A673 (cell line): ENCODE measurements at regions not wholly inside any gene's neighbourhood (a gene's known extent, or its start where the extent isn't known, plus 50 kb on each side); places are given as distances from the start of the nearest gene placed in this dataset.

Experiments
- BruUV-seq: library from RNA; stranded (reverse); fragments of 400-500 nt; replicated peaks from 2 replicates; lab custom pipeline; 2021; lab: Mats Ljungman, UMichigan
- CTCF ChIA-PET: fragments of 300-600 bp; sonication (Branson Sonifier 250); formaldehyde crosslinking; loops from one replicate; lab custom pipeline; 2022; ENCODE audit warnings: antibody characterized with exemption; lab: Charles Lee
- POLR2A ChIA-PET: fragments of 300-600 bp; sonication (Branson Sonifier 250); formaldehyde crosslinking; loops from one replicate; lab custom pipeline; 2022; ENCODE audit warnings: antibody characterized with exemption; ENCODE audit not compliant: low non-redundant PET; lab: Charles Lee
- DNase-seq: peaks from one replicate; pipeline ENCODE4 v3.0.0-alpha.2; 2015; ENCODE audit warnings: low spot score
- H3K27ac ChIP-seq: fragments of 200-600 bp; sonication (generic); 2 replicates; pipeline ENCODE4 v1.5.1; 2016; ENCODE audit warnings: mixed run types, low read depth, mild to moderate bottlenecking, mixed read lengths, antibody characterized with exemption, low read length; ENCODE audit not compliant: poor library complexity, severe bottlenecking
- H3K27me3 ChIP-seq: fragments of 200-600 bp; sonication (generic); replicated peaks from 2 replicates; pipeline ENCODE4 v1.6.1; 2017; ENCODE audit warnings: mixed run types, low read depth, mild to moderate bottlenecking, mixed read lengths, antibody characterized with exemption, low read length; ENCODE audit not compliant: insufficient read depth, poor library complexity
- H3K36me3 ChIP-seq: fragments of 200-600 bp; sonication (generic); 2 replicates; pipeline ENCODE4 v1.6.1; 2016; ENCODE audit warnings: mixed run types, mild to moderate bottlenecking, mixed read lengths, antibody characterized with exemption, low read length; ENCODE audit not compliant: insufficient read depth, poor library complexity, severe bottlenecking
- H3K4me1 ChIP-seq: fragments of 200-600 bp; sonication (generic); 2 replicates; pipeline ENCODE4 v1.6.1; 2017; ENCODE audit warnings: mixed run types, mild to moderate bottlenecking, mixed read lengths, antibody characterized with exemption, low read length; ENCODE audit not compliant: insufficient read depth, poor library complexity, severe bottlenecking
- H3K4me3 ChIP-seq: fragments of 200-600 bp; sonication (generic); 2 replicates; pipeline ENCODE4 v1.5.1; 2016; ENCODE audit warnings: low read depth, mixed run types, mild to moderate bottlenecking, mixed read lengths, low read length; ENCODE audit not compliant: poor library complexity, severe bottlenecking
- H3K9me3 ChIP-seq: fragments of 200-600 bp; sonication (generic); 2 replicates; pipeline ENCODE4 v1.6.1; 2016; ENCODE audit warnings: mixed run types, low read depth, mild to moderate bottlenecking, mixed read lengths, antibody characterized with exemption, low read length; ENCODE audit not compliant: poor library complexity, severe bottlenecking
- EZH2 ChIP-seq: fragments of 200-600 bp; sonication (generic); IDR thresholded peaks from 2 replicates; pipeline ENCODE4 v1.6.1; 2017; ENCODE audit warnings: borderline replicate concordance, low read depth, mild to moderate bottlenecking, mixed read lengths, antibody characterized with exemption, low read length; ENCODE audit not compliant: poor library complexity, severe bottlenecking
- intact Hi-C: fragments of 100-400 bp; cut with micrococcal nuclease; formaldehyde crosslinking; loops from one replicate; pipeline ENCODE4 v1.10.0; 2022; ENCODE audit not compliant: unreplicated experiment
- TF ChIP-seq, protein P1 (sequence below): fragments of 300-800, 200-600 bp; sonication (generic); conservative IDR thresholded peaks from 2 replicates; pipeline ENCODE4 v1.5.1; 2017; ENCODE audit warnings: low read depth, mild to moderate bottlenecking, antibody characterized with exemption, low read length, moderate library complexity, mixed read lengths

DNA sequence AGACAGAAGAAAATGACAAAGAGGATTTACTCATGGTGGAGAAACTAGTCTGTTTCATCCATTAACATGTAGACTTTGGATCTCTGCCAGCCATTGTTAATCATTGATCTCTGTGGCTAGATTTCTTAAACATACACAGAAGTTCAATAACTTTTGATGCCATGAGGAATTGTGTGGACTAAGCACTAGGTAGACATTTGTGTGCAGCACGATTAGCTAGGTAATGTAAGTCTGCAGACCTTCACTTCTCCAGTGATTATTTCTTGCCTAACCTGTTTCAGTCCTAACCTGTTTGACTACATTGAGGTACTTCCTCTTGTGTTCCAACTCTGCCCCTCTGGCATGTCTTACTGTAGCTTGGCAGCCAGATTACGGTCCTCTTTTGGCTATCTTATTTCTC, 928.5 kb upstream of the ROBO1 start:
- Histone ChIP-seq H3K4me1 (no peaks in the 10 kb centered on the region), H3K9me3 (no peaks in the 10 kb centered on the region), H3K4me3 (no peak overlapping the region), H3K27me3 (no peaks in the 10 kb centered on the region), H3K36me3 (no peaks in the 10 kb centered on the region), H3K27ac (no peak overlapping the region)
- POLR2A ChIA-PET, result no interaction called here
- intact Hi-C loops, result no loop called here
- TF ChIP-seq, protein P1, sequence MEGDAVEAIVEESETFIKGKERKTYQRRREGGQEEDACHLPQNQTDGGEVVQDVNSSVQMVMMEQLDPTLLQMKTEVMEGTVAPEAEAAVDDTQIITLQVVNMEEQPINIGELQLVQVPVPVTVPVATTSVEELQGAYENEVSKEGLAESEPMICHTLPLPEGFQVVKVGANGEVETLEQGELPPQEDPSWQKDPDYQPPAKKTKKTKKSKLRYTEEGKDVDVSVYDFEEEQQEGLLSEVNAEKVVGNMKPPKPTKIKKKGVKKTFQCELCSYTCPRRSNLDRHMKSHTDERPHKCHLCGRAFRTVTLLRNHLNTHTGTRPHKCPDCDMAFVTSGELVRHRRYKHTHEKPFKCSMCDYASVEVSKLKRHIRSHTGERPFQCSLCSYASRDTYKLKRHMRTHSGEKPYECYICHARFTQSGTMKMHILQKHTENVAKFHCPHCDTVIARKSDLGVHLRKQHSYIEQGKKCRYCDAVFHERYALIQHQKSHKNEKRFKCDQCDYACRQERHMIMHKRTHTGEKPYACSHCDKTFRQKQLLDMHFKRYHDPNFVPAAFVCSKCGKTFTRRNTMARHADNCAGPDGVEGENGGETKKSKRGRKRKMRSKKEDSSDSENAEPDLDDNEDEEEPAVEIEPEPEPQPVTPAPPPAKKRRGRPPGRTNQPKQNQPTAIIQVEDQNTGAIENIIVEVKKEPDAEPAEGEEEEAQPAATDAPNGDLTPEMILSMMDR, result no peak
- no peak for TF ChIP-seq EZH2
- BruUV-seq, result no TSS peak
- CTCF ChIA-PET, result no interaction called here
- no peak for DNase-seq

DNA sequence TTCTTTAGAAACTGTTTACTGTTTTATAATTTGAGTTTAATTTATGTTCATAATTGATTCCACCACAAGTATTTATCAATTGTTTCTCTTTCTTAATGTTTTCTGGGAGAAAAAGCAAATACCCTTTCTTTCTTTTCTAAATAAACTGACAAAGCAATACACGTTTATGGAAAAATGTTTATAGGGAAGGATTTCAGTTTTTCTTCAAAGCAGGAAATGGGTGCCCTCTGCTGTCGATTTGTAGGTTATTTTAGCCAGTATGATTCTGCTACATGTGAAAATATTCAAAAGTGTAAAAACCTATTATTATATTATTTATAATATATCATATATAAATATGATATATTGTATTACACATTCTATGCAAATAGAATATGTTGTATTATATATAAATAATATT, 921.0 kb upstream of the ROBO1 start:
- no peaks in the 10 kb centered on the region for H3K4me1 ChIP-seq
- TF ChIP-seq EZH2, result no peak
- TF ChIP-seq, protein P1, result peak; percentile 52; the same call in 1 of the 2 replicates
- H3K36me3 ChIP-seq, result no peaks in the 10 kb centered on the region
- no TSS peak for BruUV-seq
- H3K9me3 ChIP-seq, result no peaks in the 10 kb centered on the region
- POLR2A ChIA-PET, result no interaction called here
- H3K27ac ChIP-seq, result no peak overlapping the region
- DNase-seq, result peak; percentile 30
- intact Hi-C loops, result loop anchor here (2.0 kb wide), 1 partner anchor 1168 kb away; no protein-coding TSS in a partner anchor
- CTCF ChIA-PET, result no interaction called here
- H3K27me3 ChIP-seq, result no peaks in the 10 kb centered on the region
- no peak overlapping the region for H3K4me3 ChIP-seq

DNA sequence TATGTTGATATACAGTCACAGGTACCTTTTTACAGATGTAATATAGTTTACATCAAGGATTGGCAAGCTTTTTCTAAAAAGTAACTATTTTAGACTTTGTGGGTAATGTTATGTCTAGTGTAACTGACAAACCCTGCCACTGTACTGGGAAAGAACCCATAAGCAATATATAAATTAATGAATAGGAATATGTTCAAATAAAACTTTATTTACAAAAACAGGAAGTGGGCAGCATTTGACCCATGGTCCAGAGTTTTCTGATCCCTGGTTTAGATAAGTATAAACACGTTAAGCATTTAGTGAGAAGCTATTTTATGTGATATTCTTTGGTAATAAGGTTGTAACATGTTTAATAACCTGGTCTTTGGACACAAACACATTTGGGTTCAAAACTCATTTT, 915.2 kb upstream of the ROBO1 start:
- BruUV-seq, result no TSS peak
- Histone ChIP-seq H3K4me3 (no peak overlapping the region), H3K4me1 (no peaks in the 10 kb centered on the region), H3K9me3 (no peaks in the 10 kb centered on the region), H3K27ac (no peak overlapping the region), H3K27me3 (no peaks in the 10 kb centered on the region), H3K36me3 (no peaks in the 10 kb centered on the region)
- DNase-seq, result no peak
- TF ChIP-seq EZH2, result no peak
- TF ChIP-seq, protein P1, result no peak
- POLR2A ChIA-PET, result no interaction called here
- intact Hi-C loops, result no loop called here
- CTCF ChIA-PET, result no interaction called here
